Prostate gland (tissue), 2 donors: ENCODE measurements at regions not wholly inside any gene's neighbourhood (a gene's known extent, or its start where the extent isn't known, plus 50 kb on each side); places are given as distances from the start of the nearest gene placed in this dataset.

Experiments
- DNase-seq: peaks from one replicate; pipeline ENCODE4 v3.0.0-alpha.2; 2019; ENCODE audit warnings: low spot score
- H3K27ac ChIP-seq, 2 donors: fragments of 200-600 bp; sonication (generic); 2 replicates each; pipeline ENCODE4 v1.5.1; 2017 to 2019
- H3K27me3 ChIP-seq: fragments of 200-600 bp; sonication (generic); replicated peaks from 2 replicates; pipeline ENCODE4 v1.5.1; 2019; ENCODE audit not compliant: insufficient read depth
- H3K36me3 ChIP-seq, 2 donors: fragments of 200-600 bp; sonication (generic); 1 replicate in 1 of 2; 2 replicates in 1 of 2; pipeline versions ENCODE4 v1.5.1 to v1.8.1; 2017 to 2019
- H3K4me1 ChIP-seq: fragments of 200-600 bp; sonication (generic); replicated peaks from 2 replicates; pipeline ENCODE4 v1.5.1; 2019
- H3K4me3 ChIP-seq, 2 donors: fragments of 200-600 bp; sonication (generic); 2 replicates each; pipeline ENCODE4 v1.5.1; 2017 to 2019
- H3K9me3 ChIP-seq: fragments of 200-600 bp; sonication (generic); 2 replicates; pipeline ENCODE4 v1.5.1; 2017
- CTCF ChIP-seq, 4 experiments: fragments of 200-600 bp in 2 of 4; fragments of 450-650 bp in 2 of 4; sonication (generic) in 2 of 4; IDR thresholded peaks; 1 replicate in 3 of 4; 2 replicates in 1 of 4; pipeline ENCODE4 v1.5.1; 2016 to 2019; ENCODE audit warnings: antibody characterized with exemption in 4 of 4, mild to moderate bottlenecking in 2 of 4, moderate library complexity in 2 of 4
- POLR2A ChIP-seq: fragments of 450-650 bp; IDR thresholded peaks from one replicate; pipeline ENCODE4 v1.6.1; 2016; ENCODE audit warnings: antibody characterized with exemption, mild to moderate bottlenecking
- POLR2AphosphoS5 ChIP-seq: sonication (generic); formaldehyde crosslinking; IDR thresholded peaks from one replicate; pipeline ENCODE4 v1.6.1; 2017; ENCODE audit warnings: antibody characterized with exemption
- WGBS: methylation state at CpG from one replicate; pipeline ENCODE4 v1.1.5; 2018; 5-methylcytosine and 5-hydroxymethylcytosine counted together
- intact Hi-C: fragments of 100-400 bp; cut with DNase I; formaldehyde crosslinking; loops from one replicate; pipeline ENCODE4 v1.14.2; 2022

DNA sequence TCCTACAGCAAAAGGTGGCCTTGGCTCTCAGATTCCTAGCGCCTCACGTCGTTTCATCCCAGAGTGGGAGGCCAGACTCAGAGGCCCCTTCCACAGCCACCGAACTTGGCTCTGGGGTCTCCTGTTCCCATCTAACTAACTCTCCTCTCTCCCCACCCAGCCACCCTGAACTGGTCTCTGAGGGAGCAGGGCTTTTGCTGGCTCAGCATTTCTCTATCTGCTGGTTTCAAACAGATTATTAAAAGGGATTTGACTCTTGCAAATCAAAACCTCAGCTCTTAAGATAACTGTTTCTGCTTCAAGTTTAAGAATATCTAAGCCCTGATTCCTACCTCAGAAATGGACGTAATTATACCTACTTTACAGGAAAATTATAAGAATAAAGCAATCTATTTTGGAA lies 91.0 kb upstream of the ATP1B1 start:
- intact Hi-C loops: no loop called here
- no peaks in the 10 kb centered on the region for H3K36me3 ChIP-seq
- H3K9me3 ChIP-seq: no peaks in the 10 kb centered on the region
- H3K4me1 ChIP-seq: no peaks in the 10 kb centered on the region
- no peak overlapping the region for H3K27ac ChIP-seq
- TF ChIP-seq CTCF (IDR thresholded peaks at IDR 0.05): no peak
- TF ChIP-seq POLR2A: no peak
- no peak for TF ChIP-seq POLR2AphosphoS5
- no peaks in the 10 kb centered on the region for H3K27me3 ChIP-seq
- no peak for DNase-seq
- WGBS: 96% methylated on average over 5 of the region's 5 CpGs
- no peak overlapping the region for H3K4me3 ChIP-seq

DNA sequence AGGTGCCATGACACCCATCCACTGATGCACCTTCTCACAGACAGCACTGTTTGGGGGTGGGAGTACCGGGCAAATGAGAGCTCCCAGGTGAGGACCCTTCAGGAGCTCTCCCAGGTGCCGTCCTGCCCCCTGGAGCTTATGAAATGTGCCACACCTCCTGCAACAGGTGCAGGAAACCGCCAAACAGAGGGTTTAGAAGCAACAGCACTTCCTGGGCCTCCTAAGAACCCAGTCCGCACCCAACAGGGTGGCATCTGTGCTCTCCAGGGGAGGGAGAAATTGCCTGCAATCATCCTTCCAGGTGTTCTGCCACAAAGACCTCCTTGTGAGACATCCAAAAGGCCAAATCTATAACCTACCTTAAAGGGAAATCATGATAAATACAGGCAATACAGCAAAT lies 87.7 kb upstream of the ATP1B1 start:
- 86% methylated on average over 4 of the region's 4 CpGs for WGBS
- intact Hi-C loops: no loop called here
- H3K4me1 ChIP-seq: no peaks in the 10 kb centered on the region
- DNase-seq: no peak
- no peaks in the 10 kb centered on the region for H3K9me3 ChIP-seq
- no peak overlapping the region for H3K27ac ChIP-seq
- no peaks in the 10 kb centered on the region for H3K27me3 ChIP-seq
- no peak overlapping the region for H3K4me3 ChIP-seq
- TF ChIP-seq POLR2A: no peak
- no peak for TF ChIP-seq CTCF (IDR thresholded peaks at IDR 0.05)
- TF ChIP-seq POLR2AphosphoS5: no peak
- no peaks in the 10 kb centered on the region for H3K36me3 ChIP-seq

- Histone ChIP-seq H3K27ac (no peak overlapping the region), H3K4me1 (no peaks in the 10 kb centered on the region), H3K4me3 (no peak overlapping the region), H3K36me3 (no peaks in the 10 kb centered on the region), H3K27me3 (no peaks in the 10 kb centered on the region), H3K9me3 (no peaks in the 10 kb centered on the region)
- 69% methylated on average over 3 of the region's 3 CpGs for WGBS
- TF ChIP-seq POLR2AphosphoS5 (no peak), CTCF (IDR thresholded peaks at IDR 0.05) (no peak), POLR2A (no peak)
- intact Hi-C loops: no loop called here
- DNase-seq: no peak
Observed at GRCh38 chr1:169019419-169020058, 87.0 kb upstream of the ATP1B1 start.

DNA sequence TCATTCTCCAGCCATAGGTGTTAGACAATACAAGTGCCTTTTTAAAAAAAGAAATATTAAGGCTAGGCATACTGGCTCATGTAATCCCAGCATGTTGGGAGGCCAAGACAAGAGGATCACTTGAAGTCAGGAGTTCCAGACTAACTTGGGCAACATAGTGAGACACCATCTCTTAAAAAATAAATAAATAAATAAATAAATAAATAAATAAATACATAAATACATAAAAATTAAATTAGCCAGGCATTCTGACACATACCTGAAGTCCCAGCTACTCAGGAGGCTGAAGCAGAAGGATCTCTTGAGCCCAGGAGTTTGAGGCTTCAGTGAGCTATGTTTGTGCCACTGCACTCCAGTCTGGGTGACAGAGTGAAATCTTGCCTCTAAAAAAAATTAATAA lies 85.8 kb upstream of the ATP1B1 start:
- no peak for DNase-seq
- Histone ChIP-seq H3K4me3 (no peak overlapping the region), H3K27me3 (no peaks in the 10 kb centered on the region), H3K27ac (no peak overlapping the region), H3K4me1 (no peaks in the 10 kb centered on the region), H3K9me3 (no peaks in the 10 kb centered on the region), H3K36me3 (no peaks in the 10 kb centered on the region)
- intact Hi-C loops: no loop called here
- no peak for TF ChIP-seq POLR2A
- no peak for TF ChIP-seq CTCF (IDR thresholded peaks at IDR 0.05)
- no peak for TF ChIP-seq POLR2AphosphoS5

- no peak overlapping the region for H3K4me3 ChIP-seq
- H3K4me1 ChIP-seq: no peaks in the 10 kb centered on the region
- WGBS: 100% methylated on average over 1 of the region's 1 CpG
- no peak for DNase-seq
- no peaks in the 10 kb centered on the region for H3K36me3 ChIP-seq
- H3K27ac ChIP-seq: no peak overlapping the region
- no peak for TF ChIP-seq POLR2AphosphoS5
- no peak for TF ChIP-seq POLR2A
- no peak for TF ChIP-seq CTCF (IDR thresholded peaks at IDR 0.05)
- no peaks in the 10 kb centered on the region for H3K9me3 ChIP-seq
- no peaks in the 10 kb centered on the region for H3K27me3 ChIP-seq
- intact Hi-C loops: no loop called here
Observed at GRCh38 chr1:169022648-169023047, 83.8 kb upstream of the ATP1B1 start.
